Ovary (tissue), 7 donors: ENCODE measurements at regions not wholly inside any gene's neighbourhood (a gene's known extent, or its start where the extent isn't known, plus 50 kb on each side); places are given as distances from the start of the nearest gene placed in this dataset.

ENCODE experiments used
- DNase-seq, 5 donors: peaks; one replicate each; pipeline ENCODE4 v3.0.0-alpha.2; 2019 to 2020
- H3K27ac ChIP-seq, 2 donors: fragments of 200-600 bp; one replicate each; pipeline versions ENCODE4 v1.5.1 to v1.8.0; 2019 to 2022
- H3K27me3 ChIP-seq: fragments of 200-600 bp; one replicate; pipeline ENCODE4 v1.8.0; 2022
- H3K36me3 ChIP-seq: fragments of 200-600 bp; sonication (generic); one replicate; pipeline ENCODE4 v1.5.1; 2019
- H3K4me1 ChIP-seq: one replicate; pipeline ENCODE4 v1.8.1; 2013; ENCODE audit warnings: mild to moderate bottlenecking, moderate library complexity; ENCODE audit not compliant: insufficient read depth
- H3K4me3 ChIP-seq: fragments of 200-600 bp; sonication (generic); one replicate; pipeline ENCODE4 v1.5.1; 2017
- H3K9me3 ChIP-seq, 2 donors: fragments of 200-600 bp in 1 of 2; sonication (generic) in 1 of 2; one replicate each; pipeline versions ENCODE4 v1.5.1 to v1.8.1; 2013 to 2019; ENCODE audit warnings: mild to moderate bottlenecking in 1 of 2, moderate library complexity in 1 of 2
- EP300 ChIP-seq: sonication (generic); formaldehyde crosslinking; IDR thresholded peaks from one replicate; pipeline ENCODE4 v1.6.1; 2017; ENCODE audit warnings: antibody characterized with exemption
- POLR2A ChIP-seq: fragments of 450-650 bp; IDR thresholded peaks from one replicate; pipeline ENCODE4 v1.6.1; 2017; ENCODE audit warnings: antibody characterized with exemption, mild to moderate bottlenecking, moderate library complexity
- WGBS, 3 donors: extraction: QIAGEN DNeasy Blood & Tissue Kit in 1 of 3; methylation state at CpG; one replicate each; pipeline versions ENCODE4 v1.1.5 to v1.1.7; 2013 to 2017; 5-methylcytosine and 5-hydroxymethylcytosine counted together
- intact Hi-C, 4 donors: fragments of 100-400 bp; cut with DNase I; formaldehyde crosslinking; loops; one replicate each; pipeline versions ENCODE4 v1.11.0 to v1.15.1; 2022 to 2023
- TF ChIP-seq, protein P1 (sequence below), 3 donors: fragments of 450-650 bp in 2 of 3; fragments of 200-600 bp in 1 of 3; IDR thresholded peaks; one replicate each; pipeline versions ENCODE4 v1.5.1 to v1.8.0; 2016 to 2022; ENCODE audit warnings: antibody characterized with exemption in 3 of 3, mild to moderate bottlenecking in 1 of 3
- donor health status: DM: no; HTN: no; CAD: no; lungs with moderate emphysema.
- donor health status: DM: no; HTN: no; CAD: no.
- donor health status: Bipolar disorder and iron deficiency.
- donor health status: DM: no; HTN: no; CAD: no.
- donor health status: DM: yes; HTN: yes; CAD: no.

DNA sequence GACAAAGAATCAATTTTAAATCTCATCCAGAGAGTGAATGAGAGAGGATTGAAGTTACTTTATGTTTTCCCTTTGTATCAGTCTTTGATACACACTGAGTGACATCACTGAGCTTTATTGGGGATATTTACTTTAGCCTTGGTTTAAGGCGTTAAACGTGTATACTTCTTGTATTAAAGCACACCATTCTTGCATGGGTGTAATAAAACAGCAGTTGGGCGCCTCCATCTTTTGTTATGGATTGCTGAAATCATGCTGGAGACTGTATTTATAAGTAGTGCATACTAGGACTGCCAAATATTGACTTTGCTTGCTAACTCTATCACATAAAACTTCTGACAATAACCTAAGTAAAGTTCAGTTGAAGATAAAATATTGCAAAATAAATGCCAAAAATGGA is 1755.8 kb upstream of the WWC1 start:
- Histone ChIP-seq H3K27me3 (no peaks in the 10 kb centered on the region), H3K27ac (no peak overlapping the region), H3K36me3 (no peaks in the 10 kb centered on the region), H3K4me1 (no peaks in the 10 kb centered on the region), H3K4me3 (no peak overlapping the region), H3K9me3 (no peaks in the 10 kb centered on the region)
- TF ChIP-seq POLR2A (no peak), EP300 (no peak)
- TF ChIP-seq, protein P1, sequence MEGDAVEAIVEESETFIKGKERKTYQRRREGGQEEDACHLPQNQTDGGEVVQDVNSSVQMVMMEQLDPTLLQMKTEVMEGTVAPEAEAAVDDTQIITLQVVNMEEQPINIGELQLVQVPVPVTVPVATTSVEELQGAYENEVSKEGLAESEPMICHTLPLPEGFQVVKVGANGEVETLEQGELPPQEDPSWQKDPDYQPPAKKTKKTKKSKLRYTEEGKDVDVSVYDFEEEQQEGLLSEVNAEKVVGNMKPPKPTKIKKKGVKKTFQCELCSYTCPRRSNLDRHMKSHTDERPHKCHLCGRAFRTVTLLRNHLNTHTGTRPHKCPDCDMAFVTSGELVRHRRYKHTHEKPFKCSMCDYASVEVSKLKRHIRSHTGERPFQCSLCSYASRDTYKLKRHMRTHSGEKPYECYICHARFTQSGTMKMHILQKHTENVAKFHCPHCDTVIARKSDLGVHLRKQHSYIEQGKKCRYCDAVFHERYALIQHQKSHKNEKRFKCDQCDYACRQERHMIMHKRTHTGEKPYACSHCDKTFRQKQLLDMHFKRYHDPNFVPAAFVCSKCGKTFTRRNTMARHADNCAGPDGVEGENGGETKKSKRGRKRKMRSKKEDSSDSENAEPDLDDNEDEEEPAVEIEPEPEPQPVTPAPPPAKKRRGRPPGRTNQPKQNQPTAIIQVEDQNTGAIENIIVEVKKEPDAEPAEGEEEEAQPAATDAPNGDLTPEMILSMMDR (IDR thresholded peaks at IDR 0.05), result no peak
- no peak for DNase-seq
- intact Hi-C loops, result no loop called here
- 9 to 62% (median 16%) methylated on average over 3 of the region's 3 CpGs for WGBS, 3 donors

DNA sequence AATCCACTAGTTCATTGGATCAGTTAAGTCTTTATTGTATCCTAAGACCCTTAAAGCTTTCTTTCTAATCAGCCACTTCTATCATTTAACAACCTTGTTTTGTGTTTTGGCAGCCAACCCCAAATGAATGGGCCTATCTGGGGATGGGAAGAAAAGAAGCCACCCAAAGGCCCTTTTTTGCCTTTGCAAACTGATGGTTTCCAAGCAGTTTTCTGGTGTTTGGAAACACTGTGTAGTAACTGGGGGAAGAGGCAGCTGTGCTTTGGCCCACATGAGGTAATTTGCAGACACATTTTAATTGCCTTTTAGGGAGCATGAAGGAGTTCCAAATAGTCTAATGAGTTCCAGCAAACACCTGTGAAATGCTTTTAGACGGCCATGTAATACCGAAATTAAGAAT is 1751.3 kb upstream of the WWC1 start:
- intact Hi-C loops, result no loop called here
- no peak overlapping the region for H3K4me3 ChIP-seq
- no peaks in the 10 kb centered on the region for H3K36me3 ChIP-seq
- no peak overlapping the region for H3K27ac ChIP-seq
- no peak for TF ChIP-seq EP300
- TF ChIP-seq, protein P1 (IDR thresholded peaks at IDR 0.05), result no peak
- no peak for TF ChIP-seq POLR2A
- H3K9me3 ChIP-seq, result no peaks in the 10 kb centered on the region
- no peaks in the 10 kb centered on the region for H3K4me1 ChIP-seq
- no peak for DNase-seq
- H3K27me3 ChIP-seq, result no peaks in the 10 kb centered on the region
- 52 to 57% (median 55%) methylated on average over 2 of the region's 2 CpGs for WGBS, 3 donors

DNA sequence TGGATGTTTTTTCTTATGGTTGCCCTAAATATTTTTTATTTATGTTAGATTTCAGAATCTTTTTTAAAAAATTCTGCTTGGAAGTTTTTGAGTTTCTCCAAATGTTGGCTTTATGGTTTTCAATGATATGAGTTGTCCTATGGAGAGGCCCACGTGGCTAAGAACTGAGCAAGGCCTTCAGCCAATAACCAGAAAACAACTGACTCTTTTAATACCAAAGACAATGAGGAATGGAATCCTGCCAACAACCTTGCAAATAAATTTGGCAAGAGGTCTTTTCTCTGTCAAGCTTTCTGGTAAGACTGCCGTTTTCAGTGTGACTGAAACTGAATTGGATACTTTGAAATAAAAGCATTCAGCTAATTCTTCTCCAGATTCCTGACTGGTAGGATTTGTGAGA is 1740.1 kb upstream of the WWC1 start:
- no peaks in the 10 kb centered on the region for H3K4me1 ChIP-seq
- H3K36me3 ChIP-seq, result no peaks in the 10 kb centered on the region
- H3K4me3 ChIP-seq, result no peak overlapping the region
- intact Hi-C loops, result no loop called here
- 5 to 25% (median 12%) methylated on average over 2 of the region's 2 CpGs for WGBS, 3 donors
- no peaks in the 10 kb centered on the region for H3K27me3 ChIP-seq
- H3K9me3 ChIP-seq, result no peaks in the 10 kb centered on the region
- no peak overlapping the region for H3K27ac ChIP-seq
- TF ChIP-seq, protein P1 (IDR thresholded peaks at IDR 0.05), result no peak
- no peak for TF ChIP-seq POLR2A
- TF ChIP-seq EP300, result no peak
- DNase-seq, result no peak

DNA sequence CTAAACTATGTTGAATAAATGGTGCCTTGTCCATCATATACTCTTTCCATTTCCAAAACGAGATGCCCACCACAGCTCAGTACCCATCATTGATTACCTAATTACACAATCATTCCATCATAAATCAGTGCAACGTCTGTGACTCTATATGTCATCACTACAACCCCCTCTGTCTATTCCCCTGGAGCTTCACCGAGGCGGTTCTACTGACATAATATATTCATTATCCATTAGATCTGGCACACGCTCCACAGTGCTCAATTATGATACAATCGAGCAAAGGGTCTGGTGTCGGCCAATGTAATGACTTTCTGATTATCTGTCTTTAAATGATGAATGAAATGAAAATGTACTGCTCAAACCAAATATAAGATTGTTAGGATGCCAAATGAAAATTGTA is 1737.7 kb upstream of the WWC1 start:
- 84 to 87% (median 86%) methylated on average over 7 of the region's 7 CpGs for WGBS, 3 donors
- TF ChIP-seq EP300 (no peak), POLR2A (no peak)
- TF ChIP-seq, protein P1 (IDR thresholded peaks at IDR 0.05), result no peak
- Histone ChIP-seq H3K27ac (no peak overlapping the region), H3K4me3 (no peak overlapping the region), H3K27me3 (no peaks in the 10 kb centered on the region), H3K4me1 (no peaks in the 10 kb centered on the region), H3K36me3 (no peaks in the 10 kb centered on the region), H3K9me3 (no peaks in the 10 kb centered on the region)
- no peak for DNase-seq
- intact Hi-C loops, result no loop called here

DNA sequence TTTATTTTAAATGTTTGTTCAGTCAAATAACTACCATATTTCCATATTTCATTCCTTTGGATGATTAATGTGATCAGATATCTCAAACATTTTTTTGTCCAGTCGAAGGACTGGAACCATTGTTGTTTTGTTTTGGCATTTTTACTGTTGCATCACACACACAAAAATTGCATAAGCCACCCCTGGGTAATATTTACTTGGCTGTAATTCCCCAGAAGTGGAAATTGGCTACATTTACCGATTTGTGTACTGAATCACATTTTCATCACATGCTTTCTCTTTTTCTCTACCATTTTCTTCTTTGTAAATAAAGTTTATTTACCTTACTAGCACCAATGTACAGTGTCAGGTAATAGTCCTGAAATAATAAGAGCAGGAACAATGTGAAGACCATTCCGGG is 1729.7 kb upstream of the WWC1 start:
- Histone ChIP-seq H3K4me1 (no peaks in the 10 kb centered on the region), H3K36me3 (no peaks in the 10 kb centered on the region), H3K9me3 (no peaks in the 10 kb centered on the region), H3K27ac (no peak overlapping the region), H3K4me3 (no peak overlapping the region), H3K27me3 (no peaks in the 10 kb centered on the region)
- no peak for DNase-seq
- 73 to 79% (median 76%) methylated on average over 3 of the region's 3 CpGs for WGBS, 3 donors
- TF ChIP-seq, protein P1 (IDR thresholded peaks at IDR 0.05), result no peak
- no peak for TF ChIP-seq EP300
- no peak for TF ChIP-seq POLR2A
- intact Hi-C loops, result no loop called here
